Nucleus accumbens (tissue), 56 donors: ENCODE measurements at regions not wholly inside any gene's neighbourhood (a gene's known extent, or its start where the extent isn't known, plus 50 kb on each side); places are given as distances from the start of the nearest gene placed in this dataset.
A peak's percentile ranks its signal among the peaks of the same experiment; 100 is the strongest.

Experiments
- DNase-seq, 56 donors: peaks; one replicate each; lab custom pipeline; 2025; lab: John Stamatoyannopoulos, UW

DNA sequence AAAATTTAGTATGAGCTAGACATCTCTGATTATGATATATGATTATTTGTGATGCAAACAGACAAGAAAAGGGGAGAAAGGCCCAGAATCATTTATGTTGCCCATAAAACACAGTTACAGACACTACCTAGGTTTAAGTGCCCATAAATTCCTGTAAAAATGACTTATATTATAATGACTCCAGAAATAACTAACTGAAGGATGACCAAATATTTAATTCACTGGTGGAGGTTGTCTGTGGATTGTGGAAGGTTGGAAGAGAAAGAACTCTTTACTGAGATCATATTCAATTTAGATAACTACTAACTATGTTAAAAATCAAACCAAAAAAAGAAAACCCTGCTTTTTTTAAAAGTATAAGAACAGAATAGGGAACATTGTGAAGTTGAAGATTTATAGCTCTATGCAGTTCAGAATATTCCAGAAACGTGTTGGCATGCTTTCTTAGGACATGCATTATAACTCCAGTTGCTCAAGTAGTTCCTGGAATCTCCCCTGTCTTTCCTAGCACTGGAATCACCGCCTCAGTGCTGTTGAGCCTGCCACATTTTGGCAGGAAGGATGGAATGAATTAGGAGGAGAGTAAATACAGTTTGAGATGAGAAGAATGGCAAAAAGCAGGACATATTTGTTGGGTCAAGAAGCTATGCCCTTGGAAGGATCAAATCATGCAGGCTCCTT, 72.0 kb upstream of the PAPPA start:
- no peak for DNase-seq

DNA sequence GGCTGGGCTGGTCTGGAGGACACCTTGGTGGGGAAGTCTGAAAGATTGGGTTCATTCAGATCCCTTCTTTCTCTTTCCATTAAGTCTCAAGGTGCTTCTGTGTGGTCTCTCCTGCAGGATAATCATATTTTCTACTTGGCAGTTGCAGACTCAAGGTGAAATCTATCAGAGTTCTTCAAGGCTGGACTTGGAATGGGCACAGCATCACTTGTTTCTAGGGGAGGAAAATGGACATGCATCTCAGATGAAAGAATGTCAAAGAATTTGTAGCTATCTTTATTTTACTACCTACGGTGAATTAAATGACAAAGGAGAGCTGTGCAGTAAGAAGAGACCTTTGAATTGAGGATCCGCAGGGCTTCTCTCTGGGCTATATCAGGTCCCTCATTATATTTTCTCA, 69.8 kb upstream of the PAPPA start:
- no peak for DNase-seq

DNA sequence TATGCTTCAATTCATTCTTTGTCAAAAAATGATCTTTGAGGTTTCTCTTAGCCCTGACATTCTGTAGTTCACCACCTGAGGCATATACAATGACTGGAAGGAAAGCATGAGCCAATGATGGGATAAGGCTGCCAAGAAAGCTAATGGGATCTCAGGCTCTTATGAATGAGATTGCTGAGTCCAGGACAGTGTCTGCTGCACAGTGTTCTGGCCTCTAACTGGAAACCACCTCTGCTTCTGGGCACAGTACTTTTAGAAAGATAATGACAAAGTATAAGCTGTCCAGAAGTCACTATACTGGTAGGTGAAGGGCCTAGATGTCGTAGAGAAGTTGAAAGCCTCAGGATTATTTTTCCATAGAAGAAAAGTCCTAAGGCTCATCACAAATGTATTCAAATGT, 69.1 kb upstream of the PAPPA start:
- DNase-seq, result no peak

DNA sequence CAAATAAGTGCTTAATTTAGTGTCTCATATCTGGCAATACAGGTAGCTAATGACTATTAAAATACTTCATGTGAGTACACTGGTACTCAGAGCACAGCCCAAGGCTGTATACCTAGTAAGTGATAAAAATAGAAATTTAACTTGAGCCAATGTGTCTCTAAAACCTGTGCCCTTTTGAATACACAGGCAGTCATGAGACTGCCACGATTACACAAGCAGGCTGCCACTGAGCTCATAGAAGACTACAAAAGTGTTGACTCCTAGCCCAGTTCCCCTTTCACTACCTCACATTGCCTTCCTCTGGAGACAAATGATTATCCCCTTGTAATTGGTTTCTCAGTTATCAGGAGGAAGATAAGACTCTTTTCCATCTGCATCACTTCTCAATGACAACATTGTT, 66.3 kb upstream of the PAPPA start:
- peak in 9 of 56 donors; percentile 0 to 13 (median 4) for DNase-seq

DNA sequence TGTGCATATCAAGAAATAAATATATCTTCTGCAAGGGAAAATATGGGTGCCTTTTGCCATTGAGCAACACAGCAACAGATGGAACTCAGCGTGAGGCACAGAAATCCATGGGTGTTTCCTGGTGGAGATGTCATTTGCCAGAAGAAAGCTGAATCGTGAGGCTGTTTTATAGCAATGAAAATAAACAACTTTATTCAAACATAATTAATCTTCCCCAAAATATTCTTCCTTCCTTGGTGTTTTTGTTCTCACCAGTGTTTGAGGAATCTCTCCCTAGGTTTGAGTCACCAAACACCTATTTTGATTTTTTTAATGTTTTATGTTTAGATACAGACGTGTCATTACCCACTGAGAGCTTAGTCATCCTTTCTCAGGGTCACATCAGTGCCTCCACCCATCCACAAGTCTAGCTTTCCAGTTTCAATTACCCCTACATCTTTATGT, 65.8 kb upstream of the PAPPA start:
- DNase-seq, result no peak

DNA sequence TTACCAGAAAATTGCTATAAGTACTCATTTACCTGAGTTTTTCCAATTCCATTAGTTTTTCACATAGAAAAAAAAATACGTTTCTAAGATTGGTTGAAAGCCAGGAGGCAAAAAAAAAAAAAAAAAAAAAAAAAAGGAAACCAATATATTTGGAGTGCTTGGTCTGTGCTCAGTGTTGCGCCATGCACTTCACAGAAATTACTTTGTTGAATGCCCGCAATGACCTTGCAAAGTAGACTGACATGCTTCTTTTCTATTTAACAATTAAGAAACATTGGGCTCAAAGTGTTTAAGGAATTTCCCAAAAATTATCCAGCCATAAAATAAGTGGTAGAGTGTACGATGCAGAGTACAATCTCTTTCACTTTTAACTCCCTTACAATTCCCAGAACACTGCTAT, 65.2 kb upstream of the PAPPA start:
- no peak for DNase-seq

DNA sequence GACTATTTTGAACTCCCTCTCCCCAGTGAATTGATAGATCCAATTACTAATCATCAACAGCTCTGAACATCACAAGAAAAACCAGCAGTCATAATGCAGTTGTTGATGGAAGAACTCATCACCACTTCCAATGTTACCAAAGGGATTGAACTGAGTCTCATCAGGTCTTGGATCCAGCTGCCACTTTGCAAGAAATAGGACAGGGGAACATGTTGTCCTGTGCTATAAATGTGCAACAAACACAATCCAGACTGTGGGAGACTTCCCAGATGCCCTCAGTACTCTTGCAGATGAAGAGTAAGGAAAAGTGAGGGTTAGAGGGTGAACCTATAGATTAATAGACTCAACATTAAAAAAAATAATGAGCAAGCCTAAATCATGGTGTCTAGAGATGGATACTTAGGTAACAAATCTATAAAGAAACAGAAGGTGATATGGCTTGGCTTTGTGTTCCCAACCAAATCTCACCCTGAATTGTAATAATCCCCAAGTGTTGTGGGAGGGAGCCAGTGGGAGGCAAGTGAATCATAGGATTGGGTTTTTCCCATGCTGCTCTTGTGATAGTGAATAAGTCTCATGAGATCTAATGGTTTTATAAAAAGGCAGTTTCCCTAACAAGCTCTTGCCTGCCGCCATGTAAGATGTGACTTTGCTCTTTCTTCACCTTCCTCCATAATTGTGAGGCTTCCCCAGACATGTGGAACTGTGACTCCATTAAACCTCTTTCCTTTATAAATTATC, 63.4 kb upstream of the PAPPA start:
- DNase-seq, result no peak

DNA sequence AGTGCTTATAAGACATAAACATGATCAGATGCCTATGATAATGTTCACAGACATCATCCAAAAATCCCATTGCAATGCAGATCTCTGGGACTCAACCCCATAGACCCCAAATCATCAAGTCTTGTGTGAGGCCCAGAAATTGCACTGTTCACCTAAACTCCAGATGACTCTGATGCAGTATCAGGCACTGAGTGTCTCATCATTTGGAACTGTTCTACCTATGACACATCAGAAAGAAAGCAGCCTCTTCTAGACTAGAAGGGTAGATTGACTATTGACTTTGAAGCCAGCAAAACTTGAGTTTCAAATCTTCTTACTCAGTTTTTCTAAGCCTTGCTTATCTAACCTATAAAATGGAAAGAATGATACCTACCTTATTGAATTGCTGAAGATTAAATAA, 58.7 kb upstream of the PAPPA start:
- DNase-seq, result no peak

DNA sequence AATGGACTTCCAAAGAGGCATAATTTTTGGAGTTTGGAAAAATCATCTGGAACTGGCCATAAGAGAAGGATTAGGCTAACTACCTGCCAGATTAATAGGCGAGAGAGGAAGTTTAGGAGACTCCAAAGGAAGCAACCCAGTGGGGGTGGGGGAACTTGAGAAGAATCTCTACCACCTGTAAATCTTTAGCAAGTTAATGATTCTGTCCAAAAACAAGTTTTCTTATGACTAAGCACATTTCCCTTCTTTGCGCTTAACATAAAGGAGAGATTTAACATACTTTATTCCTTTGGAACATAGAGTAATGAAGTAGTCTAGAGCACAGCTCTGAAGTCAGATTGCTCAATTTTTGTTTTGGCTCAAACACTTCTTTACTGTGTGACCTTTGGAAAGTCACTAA, 58.2 kb upstream of the PAPPA start:
- DNase-seq, result no peak

DNA sequence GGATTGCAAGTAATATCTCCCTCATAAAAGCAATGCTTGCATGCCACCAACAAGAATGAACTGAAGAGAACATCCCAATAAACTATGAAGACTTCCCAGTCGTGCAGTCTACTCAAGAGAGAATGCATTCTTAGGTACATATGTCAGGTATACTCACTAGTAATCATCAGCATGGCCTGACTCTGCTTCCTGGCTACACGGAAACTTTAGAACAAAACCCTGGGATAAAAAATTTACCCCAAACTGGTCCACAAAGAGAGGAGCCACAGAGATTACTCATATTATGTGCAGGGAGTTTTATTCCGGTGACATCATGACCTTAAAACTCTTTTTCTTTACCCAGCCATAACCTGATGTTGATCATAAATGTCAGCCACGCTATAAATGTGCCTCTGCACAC, 57.5 kb upstream of the PAPPA start:
- DNase-seq, result no peak

DNA sequence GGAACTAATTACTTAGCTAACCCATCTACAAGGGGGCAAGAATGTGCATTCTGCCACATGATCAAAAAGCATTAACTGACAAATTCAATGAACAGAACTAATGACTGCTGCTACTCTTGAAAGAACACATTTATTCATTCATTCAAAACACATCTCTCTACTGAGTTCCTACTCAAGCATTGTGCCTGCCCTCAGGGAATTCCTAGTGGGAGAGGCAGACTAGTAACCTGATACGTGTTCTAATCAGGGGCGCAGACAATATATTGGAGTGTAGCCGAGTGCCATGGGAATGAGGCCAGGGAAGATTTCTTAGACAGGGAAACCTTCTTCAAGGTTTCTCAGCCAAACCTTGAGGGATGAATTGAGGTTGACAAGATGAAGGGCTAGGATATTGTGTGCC, 56.7 kb upstream of the PAPPA start:
- no peak for DNase-seq

DNA sequence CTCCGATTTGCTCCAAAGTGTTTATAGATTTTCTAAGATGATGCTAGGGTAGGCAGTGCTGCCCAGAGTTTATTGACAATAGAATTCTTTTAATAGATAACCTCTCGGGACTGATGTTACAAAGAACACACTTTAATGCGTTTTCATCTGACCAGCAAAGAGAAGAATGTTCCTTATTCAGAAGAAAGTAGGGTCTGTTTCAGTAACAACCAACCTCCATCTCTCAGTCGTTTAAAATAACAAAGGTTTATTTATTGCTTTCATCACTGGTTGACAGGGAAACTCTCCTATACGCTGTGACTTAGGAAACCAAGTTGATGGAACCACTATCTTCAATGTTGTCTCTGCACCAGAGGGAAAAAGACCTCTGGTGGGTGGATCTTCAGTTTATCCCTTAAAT, 55.1 kb upstream of the PAPPA start:
- no peak for DNase-seq

DNA sequence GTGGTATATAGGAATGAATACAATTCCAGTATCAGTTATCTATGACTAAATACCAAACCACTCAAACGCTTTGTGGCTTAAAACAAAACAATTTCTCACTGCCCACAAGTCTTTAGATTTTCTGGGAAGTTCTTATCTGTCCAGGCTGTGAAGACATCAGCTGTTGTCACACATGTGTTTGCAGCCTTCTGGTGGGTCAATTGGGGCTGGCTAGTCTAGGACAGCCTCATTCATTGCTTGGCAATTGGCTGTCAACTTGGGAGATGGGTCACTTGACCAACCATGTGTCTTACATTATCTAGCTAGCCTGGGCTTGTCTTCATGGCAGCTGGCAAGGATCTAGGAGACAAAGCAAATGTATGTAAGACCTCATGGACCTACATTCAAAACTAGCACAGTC, 53.8 kb upstream of the PAPPA start:
- DNase-seq, result no peak

DNA sequence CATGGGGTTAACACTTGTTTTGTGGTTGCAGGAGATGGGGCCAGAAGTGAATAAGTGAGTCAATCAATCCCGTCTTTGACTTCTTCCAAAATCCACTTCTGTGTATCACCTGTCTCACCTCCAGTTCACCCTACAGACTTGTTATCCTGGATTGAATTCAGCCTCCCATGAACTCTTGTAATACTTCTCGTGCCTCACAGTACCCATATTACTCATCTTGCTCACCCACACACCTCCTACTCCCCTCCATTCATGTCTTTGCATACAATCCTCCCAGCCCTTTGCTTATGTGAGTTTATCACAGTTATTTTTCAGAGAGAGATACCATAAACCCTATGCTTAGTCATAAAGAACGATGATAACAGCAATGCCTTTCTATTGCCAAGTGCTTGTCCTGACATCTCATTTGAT, 52.9 kb upstream of the PAPPA start:
- peak in 16 of 56 donors; percentile 1 to 44 (median 12) for DNase-seq

DNA sequence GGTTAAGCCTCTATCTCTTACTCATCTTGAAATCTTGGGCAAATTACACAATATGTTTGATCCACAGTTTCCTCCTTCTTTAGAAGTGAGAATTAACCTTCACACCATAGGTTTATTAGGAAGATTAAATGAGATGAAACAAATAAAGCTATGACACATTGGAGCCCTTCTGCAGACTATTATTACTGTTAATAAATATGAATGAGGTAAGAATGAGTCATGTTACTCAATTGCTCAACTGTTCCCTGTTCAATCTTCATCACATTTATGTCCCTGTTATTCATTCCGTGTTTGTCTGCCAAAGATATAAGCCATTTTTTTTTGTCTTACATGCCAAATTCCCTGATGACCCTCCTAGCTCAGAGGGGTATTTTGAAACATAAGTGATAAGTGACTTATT, 52.1 kb upstream of the PAPPA start:
- no peak for DNase-seq

DNA sequence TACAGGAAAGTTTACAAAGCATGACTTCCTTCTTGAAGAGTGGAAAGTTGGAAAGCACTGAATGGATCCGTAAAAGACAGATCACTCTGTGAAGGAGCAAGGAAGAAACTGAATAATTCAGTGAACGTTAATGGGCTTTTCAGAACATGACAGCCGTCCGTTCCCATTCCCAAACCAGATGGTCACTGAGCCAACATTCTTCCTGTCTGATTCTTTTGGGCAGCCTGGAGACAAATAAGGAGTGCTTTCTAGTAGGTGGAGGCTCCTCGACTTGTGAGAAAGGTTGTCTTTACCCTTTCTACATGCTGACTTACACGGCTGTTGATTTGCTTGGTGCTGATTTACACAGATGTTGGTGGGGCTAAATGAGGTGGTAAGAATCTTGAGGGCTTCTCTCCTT, 51.0 kb upstream of the PAPPA start:
- no peak for DNase-seq
